H9 (cell line): ENCODE measurements at regions not wholly inside any gene's neighbourhood (a gene's known extent, or its start where the extent isn't known, plus 50 kb on each side); places are given as distances from the start of the nearest gene placed in this dataset.

Experiments
- DNase-seq: peaks from one replicate; pipeline ENCODE4 v3.0.0-alpha.2; 2017
- H2AFZ ChIP-seq: one replicate; pipeline ENCODE4 v1.6.1; 2013; ENCODE audit warnings: mild to moderate bottlenecking, low read length, control low read depth, moderate library complexity
- H2AK5ac ChIP-seq: 2 replicates; pipeline ENCODE4 v1.6.1; 2013; ENCODE audit warnings: low read length, control low read depth, mixed read lengths; ENCODE audit not compliant: insufficient read length
- H2BK120ac ChIP-seq: one replicate; pipeline ENCODE4 v1.6.1; 2013; ENCODE audit warnings: low read depth, mild to moderate bottlenecking, low read length, control low read depth, inconsistent platforms; ENCODE audit not compliant: poor library complexity, severe bottlenecking
- H2BK12ac ChIP-seq: 2 replicates; pipeline ENCODE4 v1.6.1; 2013; ENCODE audit warnings: low read length, control low read depth, mixed read lengths, low read depth; ENCODE audit not compliant: insufficient read length
- H2BK15ac ChIP-seq: 2 replicates; pipeline ENCODE4 v1.6.1; 2013; ENCODE audit warnings: low read depth, low read length, control low read depth
- H2BK20ac ChIP-seq: one replicate; pipeline ENCODE4 v1.6.1; 2013; ENCODE audit warnings: low read depth, mild to moderate bottlenecking, low read length, control low read depth, inconsistent platforms; ENCODE audit not compliant: poor library complexity, severe bottlenecking
- H2BK5ac ChIP-seq: 2 replicates; pipeline ENCODE4 v1.6.1; 2013; ENCODE audit warnings: low read length, control low read depth, mixed read lengths; ENCODE audit not compliant: insufficient read length
- H3K14ac ChIP-seq: 2 replicates; pipeline ENCODE4 v1.6.1; 2013; ENCODE audit warnings: low read length, control low read depth; ENCODE audit not compliant: insufficient read depth
- H3K18ac ChIP-seq: 2 replicates; pipeline ENCODE4 v1.6.1; 2013; ENCODE audit warnings: low read depth, mild to moderate bottlenecking, mixed read lengths, low read length, control low read depth; ENCODE audit not compliant: insufficient read length
- H3K23ac ChIP-seq: 2 replicates; pipeline ENCODE4 v1.6.1; 2013; ENCODE audit warnings: low read length, control low read depth, mixed read lengths, low read depth; ENCODE audit not compliant: insufficient read length
- H3K23me2 ChIP-seq: 2 replicates; pipeline ENCODE4 v1.6.1; 2013; ENCODE audit warnings: low read depth, mild to moderate bottlenecking, mixed read lengths, low read length, control low read depth; ENCODE audit not compliant: insufficient read length, poor library complexity, severe bottlenecking
- H3K27ac ChIP-seq: 2 replicates; pipeline ENCODE4 v1.5.1; 2013; ENCODE audit warnings: low read length, control low read depth, mixed read lengths, low read depth; ENCODE audit not compliant: insufficient read length
- H3K27me3 ChIP-seq: 2 replicates; pipeline ENCODE4 v1.6.1; 2013; ENCODE audit warnings: low read length, control low read depth, inconsistent platforms; ENCODE audit not compliant: insufficient read depth
- H3K4ac ChIP-seq: 2 replicates; pipeline ENCODE4 v1.6.1; 2013; ENCODE audit warnings: low read depth, mild to moderate bottlenecking, control low read depth, inconsistent platforms, low read length, moderate library complexity
- H3K4me1 ChIP-seq: 2 replicates; pipeline ENCODE4 v1.6.1; 2013; ENCODE audit warnings: low read length, control low read depth, inconsistent platforms; ENCODE audit not compliant: insufficient read depth
- H3K4me2 ChIP-seq: 2 replicates; pipeline ENCODE4 v1.6.1; 2013; ENCODE audit warnings: low read length, control low read depth, mixed read lengths; ENCODE audit not compliant: insufficient read length, insufficient read depth
- H3K56ac ChIP-seq: 2 replicates; pipeline ENCODE4 v1.6.1; 2013; ENCODE audit warnings: low read depth, mild to moderate bottlenecking, mixed read lengths, low read length, control low read depth; ENCODE audit not compliant: insufficient read length
- H3K79me1 ChIP-seq: 2 replicates; pipeline ENCODE4 v1.6.1; 2013; ENCODE audit warnings: low read depth, mild to moderate bottlenecking, moderate library complexity, low read length, control low read depth, inconsistent platforms; ENCODE audit not compliant: insufficient read depth, poor library complexity, severe bottlenecking
- H3K79me2 ChIP-seq: 2 replicates; pipeline ENCODE4 v1.6.1; 2013; ENCODE audit warnings: low read length, control low read depth, inconsistent platforms; ENCODE audit not compliant: insufficient read depth
- H3K9ac ChIP-seq: 2 replicates; pipeline ENCODE4 v1.6.1; 2013; ENCODE audit warnings: low read length, control low read depth, mixed read lengths; ENCODE audit not compliant: insufficient read length; ENCODE audit errors: extremely low read depth
- H3K9me3 ChIP-seq: one replicate; pipeline ENCODE4 v1.6.1; 2013; ENCODE audit warnings: low read depth, low read length, inconsistent platforms; ENCODE audit not compliant: control insufficient read depth
- H3T11ph ChIP-seq: one replicate; pipeline ENCODE4 v1.6.1; 2013; ENCODE audit warnings: mild to moderate bottlenecking, low read length, control low read depth, inconsistent platforms
- H4K20me1 ChIP-seq: one replicate; pipeline ENCODE4 v1.6.1; 2013; ENCODE audit not compliant: control insufficient read depth, insufficient read length, insufficient read depth
- H4K5ac ChIP-seq: 2 replicates; pipeline ENCODE4 v1.6.1; 2013; ENCODE audit warnings: low read depth, mild to moderate bottlenecking, mixed read lengths, low read length, control low read depth; ENCODE audit not compliant: insufficient read length
- H4K8ac ChIP-seq: replicated peaks from 2 replicates; pipeline ENCODE4 v1.6.1; 2013; ENCODE audit warnings: low read length, control low read depth, mixed read lengths, low read depth; ENCODE audit not compliant: insufficient read length
- H4K91ac ChIP-seq: 2 replicates; pipeline ENCODE4 v1.6.1; 2013; ENCODE audit warnings: low read depth, mild to moderate bottlenecking, moderate library complexity, mixed read lengths, low read length, control low read depth; ENCODE audit not compliant: insufficient read length
- H3K27ac Mint-ChIP-seq, 3 experiments: 2 replicates in 2 of 3; 3 replicates in 1 of 3; pipeline ENCODE4 v1.8.0; 2020 to 2021; ENCODE audit warnings: mixed read lengths in 3 of 3, mild to moderate bottlenecking in 1 of 3, moderate library complexity in 1 of 3
- H3K27me3 Mint-ChIP-seq: 2 replicates; pipeline ENCODE4 v1.8.0; 2021; ENCODE audit warnings: low read depth, mild to moderate bottlenecking, moderate library complexity, mixed read lengths
- H3K36me3 Mint-ChIP-seq, 3 experiments: 2 replicates in 2 of 3; 3 replicates in 1 of 3; pipeline ENCODE4 v1.8.0; 2020 to 2021; ENCODE audit warnings: low read depth in 3 of 3, mixed read lengths in 3 of 3; ENCODE audit not compliant: insufficient read depth in 1 of 3
- H3K4me1 Mint-ChIP-seq, 2 experiments: 2 replicates each; pipeline ENCODE4 v1.8.0; 2020; ENCODE audit warnings: mixed read lengths in 2 of 2
- H3K4me3 Mint-ChIP-seq, 2 experiments: 2 replicates in 1 of 2; 3 replicates in 1 of 2; pipeline ENCODE4 v1.8.0; 2020 to 2021; ENCODE audit warnings: mild to moderate bottlenecking in 2 of 2, mixed read lengths in 2 of 2, moderate library complexity in 1 of 2
- H3K9me3 Mint-ChIP-seq, 2 experiments: 2 replicates in 1 of 2; 3 replicates in 1 of 2; pipeline ENCODE4 v1.8.0; 2020; ENCODE audit warnings: mild to moderate bottlenecking in 2 of 2, mixed read lengths in 2 of 2, moderate library complexity in 1 of 2
- WGBS: extraction: QIAGEN DNeasy Blood & Tissue Kit; methylation state at CpG from one replicate; pipeline ENCODE4 v1.1.7; 2013; ENCODE audit warnings: missing lambda C conversion rate, low lambda C conversion rate, mixed read lengths; ENCODE audit not compliant: insufficient read length; ENCODE audit errors: extremely low coverage; 5-methylcytosine and 5-hydroxymethylcytosine counted together
- TF ChIP-seq, protein P1 (sequence below): fragments of 200-600 bp; sonication (generic); conservative IDR thresholded peaks from 3 replicates; pipeline ENCODE4 v1.8.0; 2021; ENCODE audit warnings: antibody characterized with exemption, mild to moderate bottlenecking

DNA sequence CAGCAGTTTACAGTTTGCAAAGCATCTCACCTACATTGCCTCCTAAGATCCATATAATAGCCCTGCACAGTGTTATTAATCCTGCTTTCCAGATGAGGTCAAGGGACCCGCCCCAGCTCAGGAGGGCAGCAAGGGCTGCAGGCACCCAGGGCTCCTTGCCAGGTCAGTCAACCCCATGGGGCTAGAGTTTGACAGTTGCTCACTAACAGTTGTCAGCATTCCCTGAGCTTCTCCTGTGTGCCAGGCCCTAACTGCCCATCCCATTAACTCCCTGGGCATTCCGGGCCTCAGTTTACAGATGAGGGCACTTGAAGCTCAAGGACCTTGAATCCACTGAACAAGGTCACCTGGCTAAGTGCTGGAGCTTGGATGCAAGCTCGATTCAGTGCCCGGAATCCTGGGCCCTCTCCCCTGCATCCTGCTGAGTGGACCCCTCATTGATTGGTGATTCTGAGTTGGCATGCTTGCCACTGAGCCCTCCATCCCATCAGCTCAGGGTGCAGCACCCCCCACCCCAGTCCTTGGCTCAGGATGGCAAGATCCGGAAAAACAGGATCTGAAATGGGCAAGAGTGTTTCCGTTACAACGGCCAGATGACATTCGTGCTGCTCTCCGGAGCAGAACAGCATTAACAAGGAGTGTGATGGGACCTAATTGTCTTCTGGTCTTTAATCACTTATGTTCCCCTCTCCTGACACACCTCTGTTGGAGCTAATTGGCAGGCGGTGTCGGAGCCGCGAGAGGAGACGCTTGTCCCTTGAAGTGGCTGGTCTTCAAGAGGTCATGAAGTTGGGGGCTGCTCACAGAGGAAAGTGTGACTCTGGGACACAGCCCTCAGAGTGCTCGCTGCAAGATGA, 87.4 kb upstream of the SHISAL1 start:
- no peak overlapping the region for H3K4me2 ChIP-seq
- H2BK12ac ChIP-seq = no peak overlapping the region
- no peak overlapping the region for H3K56ac ChIP-seq
- no peaks in the 10 kb centered on the region for H3K9me3 ChIP-seq
- Mint-ChIP-seq H3K27ac (peak overlapping the region in 1 of 3 experiments; percentile 68; a peak in 1 of 7 replicates), H3K4me1 (peaks cover 3 to 7% of the 10 kb centered on the region in 2 experiments; a peak in 2 of 4 replicates), H3K36me3 (no peaks in the 10 kb centered on the region), H3K4me3 (no peak overlapping the region), H3K9me3 (no peaks in the 10 kb centered on the region), H3K27me3 (peaks cover 6% of the 10 kb centered on the region)
- H3K79me2 ChIP-seq = no peaks in the 10 kb centered on the region
- H4K5ac ChIP-seq = no peak overlapping the region
- no peak overlapping the region for H3K27ac ChIP-seq
- H3K27me3 ChIP-seq = no peaks in the 10 kb centered on the region
- H2BK120ac ChIP-seq = no peak overlapping the region
- WGBS = no CpG with 5 or more reads among the region's 15 CpGs
- TF ChIP-seq, protein P1, sequence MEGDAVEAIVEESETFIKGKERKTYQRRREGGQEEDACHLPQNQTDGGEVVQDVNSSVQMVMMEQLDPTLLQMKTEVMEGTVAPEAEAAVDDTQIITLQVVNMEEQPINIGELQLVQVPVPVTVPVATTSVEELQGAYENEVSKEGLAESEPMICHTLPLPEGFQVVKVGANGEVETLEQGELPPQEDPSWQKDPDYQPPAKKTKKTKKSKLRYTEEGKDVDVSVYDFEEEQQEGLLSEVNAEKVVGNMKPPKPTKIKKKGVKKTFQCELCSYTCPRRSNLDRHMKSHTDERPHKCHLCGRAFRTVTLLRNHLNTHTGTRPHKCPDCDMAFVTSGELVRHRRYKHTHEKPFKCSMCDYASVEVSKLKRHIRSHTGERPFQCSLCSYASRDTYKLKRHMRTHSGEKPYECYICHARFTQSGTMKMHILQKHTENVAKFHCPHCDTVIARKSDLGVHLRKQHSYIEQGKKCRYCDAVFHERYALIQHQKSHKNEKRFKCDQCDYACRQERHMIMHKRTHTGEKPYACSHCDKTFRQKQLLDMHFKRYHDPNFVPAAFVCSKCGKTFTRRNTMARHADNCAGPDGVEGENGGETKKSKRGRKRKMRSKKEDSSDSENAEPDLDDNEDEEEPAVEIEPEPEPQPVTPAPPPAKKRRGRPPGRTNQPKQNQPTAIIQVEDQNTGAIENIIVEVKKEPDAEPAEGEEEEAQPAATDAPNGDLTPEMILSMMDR = no peak
- no peaks in the 10 kb centered on the region for H3K23me2 ChIP-seq
- no peak overlapping the region for H3K23ac ChIP-seq
- no peak overlapping the region for H3K14ac ChIP-seq
- H3K4me1 ChIP-seq = no peaks in the 10 kb centered on the region
- H3K18ac ChIP-seq = no peak overlapping the region
- no peaks in the 10 kb centered on the region for H3K79me1 ChIP-seq
- H4K8ac ChIP-seq = no peak overlapping the region
- no peak overlapping the region for H3K9ac ChIP-seq
- H4K91ac ChIP-seq = no peak overlapping the region
- H3K4ac ChIP-seq = no peak overlapping the region
- H2BK5ac ChIP-seq = no peak overlapping the region
- no peak overlapping the region for H3T11ph ChIP-seq
- DNase-seq = peak; percentile 13
- H2BK20ac ChIP-seq = no peak overlapping the region
- no peaks in the 10 kb centered on the region for H4K20me1 ChIP-seq
- no peak overlapping the region for H2BK15ac ChIP-seq
- H2AFZ ChIP-seq = no peak overlapping the region
- no peak overlapping the region for H2AK5ac ChIP-seq
